HepG2 (cell line): ENCODE measurements at regions not wholly inside any gene's neighbourhood (a gene's known extent, or its start where the extent isn't known, plus 50 kb on each side); places are given as distances from the start of the nearest gene placed in this dataset.

ENCODE experiments used
- ATAC-seq: fragments of 200-7000 bp; cut with Tn5 transposase; 3 replicates; pipeline ENCODE4 v1.9.1; 2020; ENCODE audit warnings: mild to moderate bottlenecking, moderate library complexity
- BruUV-seq: library from RNA; stranded (reverse); fragments of 400-500 nt; replicated peaks from 2 replicates; lab custom pipeline; 2021; lab: Mats Ljungman, UMichigan
- CTCF ChIA-PET: fragments of 300-600 bp; formaldehyde crosslinking; extraction: SDS; loops from one replicate; lab custom pipeline; 2021; ENCODE audit warnings: low total read pairs, inconsistent platforms, low intra/inter-chr PET ratio; lab: Yijun Ruan, JAX
- POLR2A ChIA-PET: fragments of 350-600 bp; sonication (Branson Sonifier 250); formaldehyde crosslinking; loops from one replicate; lab custom pipeline; 2020; ENCODE audit warnings: antibody characterized with exemption, inconsistent platforms; lab: Yijun Ruan, JAX
- DNase-seq: peaks from one replicate; pipeline ENCODE4 v3.0.0-alpha.2; 2015; ENCODE audit warnings: low spot score
- FAIRE-seq: peaks from 3 replicates; lab custom pipeline; 2011; peaks lifted over from hg19 to GRCh38; lab: Jason Lieb, UNC
- H2AFZ ChIP-seq: one replicate; pipeline ENCODE4 v1.6.1; 2011; ENCODE audit warnings: low read length, inconsistent platforms
- H3K27ac ChIP-seq: fragments of 300-600 bp; 3 replicates; pipeline ENCODE4 v1.8.0; 2011; ENCODE audit warnings: mixed run types, mild to moderate bottlenecking, mixed read lengths, low read length, inconsistent platforms; ENCODE audit not compliant: insufficient read depth; ENCODE audit errors: extremely low read length
- H3K27me3 ChIP-seq, 2 experiments: fragments of 200-600 bp in 1 of 2; 2 replicates in 1 of 2; 3 replicates in 1 of 2; pipeline versions ENCODE4 v1.6.0 to v1.8.0; 2011; ENCODE audit warnings: low read length in 2 of 2, mild to moderate bottlenecking in 2 of 2, moderate library complexity in 2 of 2, inconsistent platforms in 1 of 2; ENCODE audit not compliant: insufficient read depth in 2 of 2, control insufficient read depth in 1 of 2
- H3K36me3 ChIP-seq, 2 experiments: fragments of 200-600 bp in 1 of 2; replicated peaks in 1 of 2; 2 replicates in 1 of 2; 3 replicates in 1 of 2; pipeline versions ENCODE4 v1.5.1 to v1.8.0; 2011; ENCODE audit warnings: low read length in 2 of 2, inconsistent platforms in 1 of 2; ENCODE audit not compliant: insufficient read depth in 2 of 2, control insufficient read depth in 1 of 2
- H3K4me1 ChIP-seq: 2 replicates; pipeline ENCODE4 v1.5.1; 2012; ENCODE audit warnings: low read length, inconsistent platforms; ENCODE audit not compliant: insufficient read depth
- H3K4me2 ChIP-seq: 2 replicates; pipeline ENCODE4 v1.6.0; 2011; ENCODE audit warnings: low read depth, low read length, inconsistent platforms
- H3K4me3 ChIP-seq, 3 experiments: fragments of 200-600 bp in 1 of 3; sonication (generic), shearing (Covaris generic) in 1 of 3; replicated peaks in 1 of 3; 2 replicates each; pipeline ENCODE4 v1.5.1; 2011 to 2016; ENCODE audit warnings: low read length in 3 of 3, inconsistent platforms in 2 of 3, low read depth in 2 of 3, mild to moderate bottlenecking in 2 of 3, control low read depth in 1 of 3, mixed read lengths in 1 of 3; ENCODE audit not compliant: insufficient read depth in 1 of 3
- H3K79me2 ChIP-seq: one replicate; pipeline ENCODE4 v1.6.1; 2011; ENCODE audit warnings: low read length, inconsistent platforms; ENCODE audit not compliant: insufficient read depth
- H3K9ac ChIP-seq: 2 replicates; pipeline ENCODE4 v1.6.0; 2011; ENCODE audit warnings: mild to moderate bottlenecking, low read depth, low read length, inconsistent platforms; ENCODE audit not compliant: insufficient read depth
- H3K9me3 ChIP-seq: 2 replicates; pipeline ENCODE4 v1.5.1; 2012; ENCODE audit warnings: mild to moderate bottlenecking, low read length
- H4K20me1 ChIP-seq: 2 replicates; pipeline ENCODE4 v1.6.0; 2011; ENCODE audit warnings: inconsistent platforms, mild to moderate bottlenecking, low read length, moderate library complexity; ENCODE audit not compliant: insufficient read depth
- ATRX ChIP-seq: sonication (generic); formaldehyde crosslinking; IDR thresholded peaks from 2 replicates; pipeline ENCODE4 v1.4.0; 2020; ENCODE audit warnings: missing genetic modification reagents, borderline replicate concordance
- CTCF ChIP-seq: sonication (generic); formaldehyde crosslinking; IDR thresholded peaks from 2 replicates; pipeline ENCODE4 v1.5.0; 2020; ENCODE audit warnings: mild to moderate bottlenecking, missing genetic modification reagents, moderate library complexity
- EHMT2 ChIP-seq: fragments of 200-600 bp; sonication (generic); IDR thresholded peaks from 2 replicates; pipeline ENCODE4 v1.7.0; 2017; ENCODE audit warnings: antibody characterized with exemption, low read depth, low read length, borderline replicate concordance
- KAT2B ChIP-seq: fragments of 150-350 bp; IDR thresholded peaks from 2 replicates; pipeline ENCODE4 v1.6.1; 2014; ENCODE audit warnings: low read depth, low read length, borderline replicate concordance
- KDM5A ChIP-seq: fragments of 200-600 bp; sonication (generic); IDR thresholded peaks from 2 replicates; pipeline ENCODE4 v1.7.0; 2018; ENCODE audit warnings: antibody characterized with exemption, mild to moderate bottlenecking, low read length, borderline replicate concordance
- SMARCC2 ChIP-seq: fragments of 450-650 bp; IDR thresholded peaks from 2 replicates; pipeline ENCODE4 v1.6.1; 2017; ENCODE audit warnings: antibody characterized with exemption, mild to moderate bottlenecking
- TBX3 ChIP-seq: fragments of 450-650 bp; IDR thresholded peaks from 2 replicates; pipeline ENCODE4 v1.6.1; 2017; ENCODE audit warnings: antibody characterized with exemption, mild to moderate bottlenecking, inconsistent platforms, borderline replicate concordance
- TCF7 ChIP-seq: sonication (generic); IDR thresholded peaks from 2 replicates; pipeline ENCODE4 v1.6.1; 2016; ENCODE audit warnings: antibody characterized with exemption, low read depth
- TSC22D2 ChIP-seq: sonication (generic); formaldehyde crosslinking; IDR thresholded peaks from 2 replicates; pipeline ENCODE4 v1.5.1; 2020; ENCODE audit warnings: missing genetic modification reagents, mild to moderate bottlenecking, borderline replicate concordance
- ZFP91 ChIP-seq: sonication (generic); formaldehyde crosslinking; IDR thresholded peaks from 2 replicates; pipeline ENCODE4 v1.9.0; 2022; ENCODE audit warnings: missing genetic modification reagents, mild to moderate bottlenecking, borderline replicate concordance
- ZNF281 ChIP-seq: sonication (generic); formaldehyde crosslinking; IDR thresholded peaks from 2 replicates; pipeline ENCODE4 v1.4.0; 2020; ENCODE audit warnings: missing genetic modification reagents, borderline replicate concordance
- ZNF414 ChIP-seq: sonication (generic); formaldehyde crosslinking; IDR thresholded peaks from 2 replicates; pipeline ENCODE4 v1.5.0; 2020; ENCODE audit warnings: missing genetic modification reagents
- ZNF7 ChIP-seq: IDR thresholded peaks from 2 replicates; pipeline ENCODE4 v1.6.1; 2016; ENCODE audit warnings: missing biosample characterization, missing genetic modification reagents
- ZNF788 ChIP-seq: sonication (generic); formaldehyde crosslinking; IDR thresholded peaks from 2 replicates; pipeline ENCODE4 v1.5.0; 2020; ENCODE audit warnings: mild to moderate bottlenecking, missing genetic modification reagents, borderline replicate concordance
- WGBS: methylation state at CpG from one replicate; pipeline ENCODE4 v1.1.6; 2017; ENCODE audit warnings: low lambda C conversion rate; 5-methylcytosine and 5-hydroxymethylcytosine counted together
- in situ Hi-C: cut with HindIII; loops from 2 replicates; pipeline ENCODE4 v1.10.0; 2017; ENCODE audit warnings: low pct_unique_long_range_greater_than_20kb; ENCODE audit not compliant: extremely low pct_ligation_motif_present
- intact Hi-C: fragments of 100-400 bp; cut with micrococcal nuclease; formaldehyde crosslinking; loops from one replicate; pipeline ENCODE4 v1.10.0; 2022; ENCODE audit not compliant: unreplicated experiment
- TF ChIP-seq, protein P1 (sequence below): sonication (generic); formaldehyde crosslinking; IDR thresholded peaks from 2 replicates; pipeline ENCODE4 v1.5.1; 2020; ENCODE audit warnings: missing genetic modification reagents, mild to moderate bottlenecking, borderline replicate concordance

- FAIRE-seq = no peak
- no peaks in the 10 kb centered on the region for H3K4me1 ChIP-seq
- no TSS peak for BruUV-seq
- DNase-seq = no peak
- H3K36me3 ChIP-seq = no peaks in the 10 kb centered on the region
- ATAC-seq = no peak
- no peak overlapping the region for H3K9ac ChIP-seq
- no peak overlapping the region for H3K27ac ChIP-seq
- 0% methylated on average over 1 of the region's 1 CpG for WGBS
- H2AFZ ChIP-seq = no peak overlapping the region
- H3K27me3 ChIP-seq = no peaks in the 10 kb centered on the region
- H3K4me2 ChIP-seq = no peak overlapping the region
- no peak overlapping the region for H3K4me3 ChIP-seq
- intact Hi-C loops = no loop called here
- H3K79me2 ChIP-seq = no peaks in the 10 kb centered on the region
- CTCF ChIA-PET = no interaction called here
- no peaks in the 10 kb centered on the region for H3K9me3 ChIP-seq
- POLR2A ChIA-PET = no interaction called here
- no peaks in the 10 kb centered on the region for H4K20me1 ChIP-seq
- in situ Hi-C loops = no loop called here
- TF ChIP-seq CTCF (no peak), EHMT2 (no peak), TSC22D2 (CRISPR knock-in tag) (no peak), KDM5A (no peak), ZFP91 (CRISPR knock-in tag) (no peak), ZNF788 (CRISPR knock-in tag) (no peak), ZNF281 (CRISPR knock-in tag) (no peak), ATRX (CRISPR knock-in tag) (no peak), KAT2B (no peak), ZNF7 (CRISPR knock-in tag) (no peak), SMARCC2 (no peak), TBX3 (no peak), ZNF414 (no peak), TCF7 (no peak)
- TF ChIP-seq, protein P1, sequence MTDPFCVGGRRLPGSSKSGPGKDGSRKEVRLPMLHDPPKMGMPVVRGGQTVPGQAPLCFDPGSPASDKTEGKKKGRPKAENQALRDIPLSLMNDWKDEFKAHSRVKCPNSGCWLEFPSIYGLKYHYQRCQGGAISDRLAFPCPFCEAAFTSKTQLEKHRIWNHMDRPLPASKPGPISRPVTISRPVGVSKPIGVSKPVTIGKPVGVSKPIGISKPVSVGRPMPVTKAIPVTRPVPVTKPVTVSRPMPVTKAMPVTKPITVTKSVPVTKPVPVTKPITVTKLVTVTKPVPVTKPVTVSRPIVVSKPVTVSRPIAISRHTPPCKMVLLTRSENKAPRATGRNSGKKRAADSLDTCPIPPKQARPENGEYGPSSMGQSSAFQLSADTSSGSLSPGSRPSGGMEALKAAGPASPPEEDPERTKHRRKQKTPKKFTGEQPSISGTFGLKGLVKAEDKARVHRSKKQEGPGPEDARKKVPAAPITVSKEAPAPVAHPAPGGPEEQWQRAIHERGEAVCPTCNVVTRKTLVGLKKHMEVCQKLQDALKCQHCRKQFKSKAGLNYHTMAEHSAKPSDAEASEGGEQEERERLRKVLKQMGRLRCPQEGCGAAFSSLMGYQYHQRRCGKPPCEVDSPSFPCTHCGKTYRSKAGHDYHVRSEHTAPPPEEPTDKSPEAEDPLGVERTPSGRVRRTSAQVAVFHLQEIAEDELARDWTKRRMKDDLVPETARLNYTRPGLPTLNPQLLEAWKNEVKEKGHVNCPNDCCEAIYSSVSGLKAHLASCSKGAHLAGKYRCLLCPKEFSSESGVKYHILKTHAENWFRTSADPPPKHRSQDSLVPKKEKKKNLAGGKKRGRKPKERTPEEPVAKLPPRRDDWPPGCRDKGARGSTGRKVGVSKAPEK (CRISPR knock-in tag) = no peak
These were observed 402.3 kb upstream of the CHD1 start for GRCh38 chr5:99331061-99331460.
